IPS-18a (cell line): ENCODE measurements at regions not wholly inside any gene's neighbourhood (a gene's known extent, or its start where the extent isn't known, plus 50 kb on each side); places are given as distances from the start of the nearest gene placed in this dataset.

Source experiments
- H3K27ac ChIP-seq: one replicate; pipeline ENCODE4 v1.5.1; 2013; ENCODE audit warnings: low read length
- H3K27me3 ChIP-seq: one replicate; pipeline ENCODE4 v1.6.1; 2013; ENCODE audit warnings: mild to moderate bottlenecking, low read length; ENCODE audit not compliant: control insufficient read depth, insufficient read depth
- H3K36me3 ChIP-seq: one replicate; pipeline ENCODE4 v1.6.1; 2013; ENCODE audit warnings: low read depth, low read length; ENCODE audit not compliant: control insufficient read depth
- H3K4me1 ChIP-seq: one replicate; pipeline ENCODE4 v1.6.1; 2013; ENCODE audit warnings: low read depth, low read length; ENCODE audit not compliant: control insufficient read depth
- H3K4me3 ChIP-seq: one replicate; pipeline ENCODE4 v1.5.1; 2013; ENCODE audit warnings: low read length
- H3K9ac ChIP-seq: one replicate; pipeline ENCODE4 v1.6.1; 2013; ENCODE audit warnings: mild to moderate bottlenecking, low read length, moderate library complexity
- H3K9me3 ChIP-seq: one replicate; pipeline ENCODE4 v1.6.1; 2013; ENCODE audit warnings: low read depth, low read length; ENCODE audit not compliant: control insufficient read depth

- H3K27ac ChIP-seq, result no peak overlapping the region
- H3K9me3 ChIP-seq, result no peaks in the 10 kb centered on the region
- no peaks in the 10 kb centered on the region for H3K27me3 ChIP-seq
- H3K9ac ChIP-seq, result no peak overlapping the region
- H3K36me3 ChIP-seq, result no peaks in the 10 kb centered on the region
- no peak overlapping the region for H3K4me3 ChIP-seq
- no peaks in the 10 kb centered on the region for H3K4me1 ChIP-seq
These were observed 136.1 kb downstream of the MAD2L1 start for GRCh38 chr4:119930546-119930945.

GRCh38 chr4:119921830-119922229 is 144.8 kb downstream of the MAD2L1 start:
- no peaks in the 10 kb centered on the region for H3K36me3 ChIP-seq
- H3K4me3 ChIP-seq, result no peak overlapping the region
- H3K4me1 ChIP-seq, result no peaks in the 10 kb centered on the region
- no peaks in the 10 kb centered on the region for H3K27me3 ChIP-seq
- H3K9ac ChIP-seq, result no peak overlapping the region
- H3K9me3 ChIP-seq, result no peaks in the 10 kb centered on the region
- no peak overlapping the region for H3K27ac ChIP-seq

DNA sequence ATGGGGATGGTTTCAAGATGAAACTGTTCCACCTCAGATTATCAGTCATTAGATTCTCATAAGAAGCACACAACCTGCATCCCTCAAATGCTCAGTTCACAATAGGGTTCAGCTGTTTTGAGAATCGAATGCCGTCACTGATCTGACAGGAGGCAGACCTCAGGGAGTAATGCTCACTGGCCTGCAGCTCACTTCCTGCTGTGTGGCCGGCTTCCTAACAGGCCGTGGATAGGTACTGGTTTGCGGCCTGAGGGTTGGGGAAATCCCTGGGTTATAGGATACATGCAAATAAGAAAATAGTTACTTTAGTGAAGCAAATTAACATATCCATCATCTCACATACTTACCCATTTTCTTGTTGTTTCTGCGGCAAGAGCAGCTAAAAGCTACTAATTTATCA is 160.4 kb downstream of the MAD2L1 start:
- Histone ChIP-seq H3K9ac (no peak overlapping the region), H3K4me3 (no peak overlapping the region), H3K27ac (no peak overlapping the region), H3K4me1 (no peaks in the 10 kb centered on the region), H3K27me3 (no peaks in the 10 kb centered on the region), H3K9me3 (no peaks in the 10 kb centered on the region), H3K36me3 (no peaks in the 10 kb centered on the region)

- H3K4me1 ChIP-seq, result no peaks in the 10 kb centered on the region
- H3K27me3 ChIP-seq, result no peaks in the 10 kb centered on the region
- no peak overlapping the region for H3K4me3 ChIP-seq
- no peak overlapping the region for H3K9ac ChIP-seq
- no peaks in the 10 kb centered on the region for H3K36me3 ChIP-seq
- no peak overlapping the region for H3K27ac ChIP-seq
- H3K9me3 ChIP-seq, result no peaks in the 10 kb centered on the region
These were observed 168.4 kb downstream of the MAD2L1 start for GRCh38 chr4:119898211-119898610.

DNA sequence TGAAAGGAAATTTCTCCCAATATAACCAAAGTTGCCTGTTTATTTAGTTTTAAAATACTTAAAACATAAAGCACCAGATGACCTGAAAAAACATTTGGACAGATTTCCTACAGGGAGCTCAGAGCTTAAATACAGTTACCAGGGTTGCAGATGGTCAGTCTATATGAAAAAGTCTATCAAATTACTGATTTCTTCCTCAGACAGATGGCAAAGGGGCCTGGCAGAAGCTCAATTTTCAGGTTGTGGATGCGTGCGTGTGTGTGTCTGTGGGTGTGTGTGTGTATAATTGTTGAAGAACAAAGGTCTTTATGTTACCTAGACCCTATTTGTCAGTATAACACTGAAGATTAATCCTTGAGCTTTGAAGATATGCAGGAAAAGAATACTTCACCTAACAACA is 169.4 kb downstream of the MAD2L1 start:
- Histone ChIP-seq H3K27ac (no peak overlapping the region), H3K27me3 (no peaks in the 10 kb centered on the region)

DNA sequence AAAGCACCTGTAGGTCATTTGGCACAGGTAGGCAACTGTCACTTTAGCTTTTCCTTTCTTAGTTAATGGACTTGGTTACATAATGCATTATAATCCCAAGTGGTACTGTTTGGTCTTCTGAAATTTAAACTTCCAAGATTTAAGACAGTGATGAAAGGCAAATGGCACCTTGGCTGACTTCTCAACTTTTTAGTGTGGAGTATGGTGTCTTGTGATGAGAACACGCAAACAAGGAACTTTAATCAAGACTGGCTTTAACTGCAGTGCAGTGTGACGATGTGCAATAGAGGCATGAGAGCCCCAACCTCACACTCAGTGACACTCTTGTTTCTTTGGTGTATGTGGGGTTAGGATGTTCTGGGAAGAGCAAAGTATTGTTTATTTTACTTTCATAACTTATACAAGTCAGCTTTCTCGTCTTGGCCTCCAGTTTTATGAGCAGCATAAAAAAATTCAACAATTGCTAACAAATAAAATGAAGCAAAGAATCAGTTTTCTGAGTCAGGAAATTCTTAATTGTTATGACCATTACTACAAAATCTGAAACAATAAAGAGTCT is 171.9 kb downstream of the MAD2L1 start:
- Histone ChIP-seq H3K9ac (no peak overlapping the region), H3K27me3 (no peaks in the 10 kb centered on the region), H3K4me1 (no peaks in the 10 kb centered on the region), H3K27ac (no peak overlapping the region), H3K9me3 (no peaks in the 10 kb centered on the region), H3K36me3 (no peaks in the 10 kb centered on the region), H3K4me3 (no peak overlapping the region)

More for the DNA sequence above, 169.4 kb downstream of the MAD2L1 start:
- Histone ChIP-seq H3K36me3 (no peaks in the 10 kb centered on the region), H3K9me3 (no peaks in the 10 kb centered on the region), H3K9ac (no peak overlapping the region), H3K4me1 (no peaks in the 10 kb centered on the region), H3K4me3 (no peak overlapping the region)

- Histone ChIP-seq H3K9ac (no peak overlapping the region), H3K9me3 (no peaks in the 10 kb centered on the region), H3K27ac (no peak overlapping the region), H3K27me3 (no peaks in the 10 kb centered on the region), H3K36me3 (no peaks in the 10 kb centered on the region), H3K4me3 (no peak overlapping the region), H3K4me1 (no peaks in the 10 kb centered on the region)
These were observed 192.8 kb downstream of the MAD2L1 start for GRCh38 chr4:119873794-119874325.

GRCh38 chr4:119873132-119873531 is 193.5 kb downstream of the MAD2L1 start:
- Histone ChIP-seq H3K4me3 (no peak overlapping the region), H3K36me3 (no peaks in the 10 kb centered on the region), H3K27me3 (no peaks in the 10 kb centered on the region), H3K4me1 (no peaks in the 10 kb centered on the region), H3K27ac (no peak overlapping the region), H3K9ac (no peak overlapping the region), H3K9me3 (no peaks in the 10 kb centered on the region)

DNA sequence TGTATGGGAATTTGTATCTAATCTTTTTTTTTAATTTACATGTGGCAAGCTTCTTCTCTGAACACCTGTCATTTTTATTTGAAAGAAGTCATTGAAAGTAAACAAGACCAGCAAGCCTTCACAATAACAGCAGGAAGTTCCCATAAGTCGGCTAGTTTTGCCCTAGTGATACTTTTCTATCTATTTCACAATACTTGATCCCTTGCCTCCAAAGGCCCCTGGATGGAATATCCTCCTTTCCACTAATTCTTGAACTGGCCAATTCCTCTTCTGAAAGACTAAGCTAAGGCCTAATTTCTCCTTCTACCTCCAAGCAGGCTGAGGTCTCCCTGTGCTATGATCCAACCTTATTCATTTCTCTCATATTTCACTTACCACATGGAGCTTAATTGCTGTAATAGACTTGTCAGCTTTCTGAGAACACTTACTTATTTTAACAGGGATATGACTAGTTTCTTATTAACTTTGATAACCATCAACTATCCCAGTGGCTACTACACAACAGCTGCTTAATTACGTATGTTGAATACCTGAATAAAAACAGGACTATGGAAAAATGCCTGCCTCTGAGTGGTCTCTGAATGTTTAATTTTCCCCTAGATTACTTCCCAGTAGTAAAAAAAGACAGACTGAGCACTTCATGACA is 194.2 kb downstream of the MAD2L1 start:
- Histone ChIP-seq H3K36me3 (no peaks in the 10 kb centered on the region), H3K27me3 (no peaks in the 10 kb centered on the region), H3K4me1 (no peaks in the 10 kb centered on the region), H3K9me3 (no peaks in the 10 kb centered on the region), H3K4me3 (no peak overlapping the region), H3K9ac (no peak overlapping the region), H3K27ac (no peak overlapping the region)

GRCh38 chr4:119870856-119871255 is 195.8 kb downstream of the MAD2L1 start:
- H3K9ac ChIP-seq, result no peak overlapping the region

DNA sequence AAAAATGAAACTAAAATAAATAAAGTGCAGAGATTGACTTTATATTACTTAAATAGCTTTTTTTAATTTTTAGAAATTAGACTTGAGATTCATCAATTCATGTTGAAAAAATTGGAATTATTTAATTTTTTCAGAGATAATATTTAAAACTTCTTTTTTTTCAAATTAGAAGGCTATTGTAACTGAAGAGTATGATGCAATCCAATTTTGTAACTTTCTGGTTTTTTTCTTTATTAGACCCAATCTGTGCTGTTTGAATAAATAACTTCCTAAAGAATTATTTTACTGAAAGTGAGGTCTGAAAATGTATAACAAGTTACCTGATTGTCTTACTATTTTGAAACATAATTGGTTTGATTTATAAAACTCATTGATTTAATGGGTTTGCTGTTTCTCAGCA is 200.9 kb downstream of the MAD2L1 start:
- no peaks in the 10 kb centered on the region for H3K9me3 ChIP-seq
- no peaks in the 10 kb centered on the region for H3K36me3 ChIP-seq
- H3K4me1 ChIP-seq, result no peaks in the 10 kb centered on the region
- no peaks in the 10 kb centered on the region for H3K27me3 ChIP-seq
- H3K9ac ChIP-seq, result no peak overlapping the region
- H3K27ac ChIP-seq, result no peak overlapping the region
- H3K4me3 ChIP-seq, result no peak overlapping the region

More at GRCh38 chr4:119870856-119871255, 195.8 kb downstream of the MAD2L1 start:
- H3K4me1 ChIP-seq, result no peaks in the 10 kb centered on the region
- H3K27ac ChIP-seq, result no peak overlapping the region
- no peaks in the 10 kb centered on the region for H3K9me3 ChIP-seq
- H3K36me3 ChIP-seq, result no peaks in the 10 kb centered on the region
- no peak overlapping the region for H3K4me3 ChIP-seq
- H3K27me3 ChIP-seq, result no peaks in the 10 kb centered on the region

DNA sequence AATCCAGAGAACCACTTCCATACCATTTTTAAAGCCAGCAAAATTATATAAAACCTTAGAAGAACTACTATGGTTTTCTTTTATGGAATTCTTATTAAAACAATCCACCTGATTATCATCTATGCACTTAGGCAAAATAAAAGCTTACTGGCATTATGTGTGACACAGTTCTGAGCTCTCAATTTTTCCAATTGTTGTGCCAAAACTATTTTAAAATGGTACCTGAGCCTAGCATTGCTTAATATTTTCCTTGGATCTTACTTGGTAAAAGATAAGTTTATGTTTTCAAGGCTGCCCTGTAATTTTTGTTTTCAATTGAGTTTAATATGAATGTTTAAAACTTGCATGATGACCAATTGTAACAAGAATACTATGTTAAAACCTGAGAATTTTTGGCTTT is 201.3 kb downstream of the MAD2L1 start:
- no peak overlapping the region for H3K9ac ChIP-seq
- no peak overlapping the region for H3K27ac ChIP-seq
- H3K27me3 ChIP-seq, result no peaks in the 10 kb centered on the region
- no peaks in the 10 kb centered on the region for H3K36me3 ChIP-seq
- H3K4me3 ChIP-seq, result no peak overlapping the region
- H3K9me3 ChIP-seq, result no peaks in the 10 kb centered on the region
- no peaks in the 10 kb centered on the region for H3K4me1 ChIP-seq
